ENCODE measurements at regions not wholly inside any gene's neighbourhood (a gene's known extent, or its start where the extent isn't known, plus 50 kb on each side); places are given as distances from the start of the nearest gene placed in this dataset.

DNA sequence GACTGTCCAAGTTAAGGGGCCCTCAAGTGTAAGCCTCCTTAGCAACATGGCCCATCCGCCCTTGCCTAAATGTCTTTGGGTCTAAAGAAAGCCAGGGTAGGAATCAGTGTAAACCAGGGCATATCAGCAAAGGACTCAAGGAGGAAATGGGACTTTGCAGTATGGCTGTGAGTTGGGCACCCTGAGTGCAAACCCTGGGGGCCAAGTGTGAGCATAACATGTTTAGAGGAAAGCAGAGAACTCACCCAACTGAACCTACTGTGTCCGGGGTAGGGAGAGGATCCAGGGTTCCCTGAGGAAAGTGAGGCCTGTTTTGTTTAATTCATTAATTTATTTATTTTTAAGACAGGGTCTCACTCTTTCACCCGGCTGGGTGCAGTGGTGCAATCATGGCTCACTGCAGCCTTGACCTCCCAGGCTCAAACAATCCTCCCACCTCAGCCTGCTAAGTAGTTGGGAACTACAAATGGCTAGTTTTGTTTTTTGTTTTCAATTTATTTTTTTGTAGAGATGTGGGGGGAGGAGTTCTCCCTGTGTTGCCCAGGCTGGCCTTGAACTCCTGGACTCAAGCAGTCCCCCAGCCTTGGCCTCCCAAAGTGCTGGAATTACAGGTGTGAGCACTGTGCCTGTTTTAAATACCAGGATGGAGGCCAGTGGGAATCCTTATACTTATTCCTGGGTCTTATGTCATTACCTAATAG is 51.0 kb upstream of the ACTR3 start:
- DNase-seq (ENCODE audit: low read depth, low spot score), result no peak
- no peak overlapping the region for H3K4me3 ChIP-seq (ENCODE audit: insufficient read length, low read depth)
- H3K27me3 ChIP-seq (ENCODE audit: insufficient read depth, insufficient read length), result no peaks in the 10 kb centered on the region
- H3K9me3 ChIP-seq (ENCODE audit: insufficient read depth, low read length), result no peaks in the 10 kb centered on the region
- no peak overlapping the region for H3K9ac ChIP-seq (ENCODE audit: insufficient read length, low read depth)
- no peak for TF ChIP-seq SUZ12 (IDR thresholded peaks at IDR 0.05; ENCODE audit: extremely low read depth, insufficient read depth, insufficient read length)
- TF ChIP-seq ZNF274 (IDR thresholded peaks at IDR 0.05; ENCODE audit: low read depth, low read length), result no peak
- no peak for TF ChIP-seq YY1 (IDR thresholded peaks at IDR 0.05; ENCODE audit: insufficient read depth, insufficient read length)
- H3K4me1 ChIP-seq (ENCODE audit: insufficient read depth, insufficient read length), result no peaks in the 10 kb centered on the region
- no peaks in the 10 kb centered on the region for H3K36me3 ChIP-seq (ENCODE audit: insufficient read depth, insufficient read length, low read length)

DNA sequence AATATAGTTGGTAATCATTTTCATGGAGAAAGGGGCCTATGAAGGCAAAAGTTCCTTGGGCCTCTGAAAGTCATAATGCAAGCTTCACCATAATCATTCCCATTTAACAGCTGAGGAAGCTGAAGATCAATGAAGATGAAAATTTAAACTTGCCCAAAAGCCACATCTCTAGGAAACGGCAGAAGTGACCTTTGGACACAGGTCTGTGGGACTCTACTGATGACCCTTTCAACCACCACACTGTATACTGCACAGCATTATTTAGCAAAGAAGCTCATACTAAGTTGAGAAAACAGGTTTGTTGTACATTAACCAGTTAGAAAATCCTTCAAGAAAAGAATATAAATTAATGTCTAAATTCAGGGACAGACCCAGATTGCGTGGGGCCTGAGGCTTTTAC is 51.6 kb upstream of the ACTR3 start:
- H3K4me1 ChIP-seq (ENCODE audit: insufficient read depth, insufficient read length), result no peaks in the 10 kb centered on the region
- no peaks in the 10 kb centered on the region for H3K9me3 ChIP-seq (ENCODE audit: insufficient read depth, low read length)
- H3K4me3 ChIP-seq (ENCODE audit: insufficient read length, low read depth), result no peak overlapping the region
- H3K27me3 ChIP-seq (ENCODE audit: insufficient read depth, insufficient read length), result no peaks in the 10 kb centered on the region
- no peaks in the 10 kb centered on the region for H3K36me3 ChIP-seq (ENCODE audit: insufficient read depth, insufficient read length, low read length)
- DNase-seq (ENCODE audit: low read depth, low spot score), result no peak
- no peak overlapping the region for H3K9ac ChIP-seq (ENCODE audit: insufficient read length, low read depth)
- no peak for TF ChIP-seq YY1 (IDR thresholded peaks at IDR 0.05; ENCODE audit: insufficient read depth, insufficient read length)
- TF ChIP-seq SUZ12 (IDR thresholded peaks at IDR 0.05; ENCODE audit: extremely low read depth, insufficient read depth, insufficient read length), result no peak
- TF ChIP-seq ZNF274 (IDR thresholded peaks at IDR 0.05; ENCODE audit: low read depth, low read length), result no peak

DNA sequence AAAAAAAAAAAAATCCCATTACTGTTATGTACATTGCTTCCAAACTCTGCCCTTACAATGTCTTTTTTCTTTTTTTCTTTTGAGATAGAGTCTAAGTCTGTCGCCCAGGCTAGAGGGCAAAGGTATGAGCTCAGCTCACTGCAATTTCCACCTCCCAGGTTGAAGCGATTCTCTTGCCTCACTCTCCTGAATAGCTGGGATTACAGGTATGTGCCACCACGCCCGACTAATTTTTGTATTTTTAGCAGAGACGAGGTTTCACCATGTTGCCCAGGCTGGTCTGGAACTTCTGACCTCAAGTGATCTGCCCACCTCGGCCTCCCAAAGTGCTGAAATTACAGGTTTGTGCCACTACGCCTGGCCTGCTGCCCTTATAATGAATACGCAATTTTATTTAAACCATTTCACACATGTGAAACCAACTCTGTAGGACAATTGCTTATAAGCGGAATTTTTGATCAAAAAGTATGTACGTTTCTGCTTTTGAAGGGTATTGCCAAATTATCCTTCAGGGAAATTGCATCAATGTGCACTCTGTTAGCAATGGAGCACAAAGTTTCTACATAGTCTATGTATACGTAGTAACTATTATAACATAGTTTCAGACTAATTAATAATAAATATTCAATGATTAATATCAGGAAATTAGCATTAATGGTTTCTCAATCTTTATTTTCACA is 55.7 kb upstream of the ACTR3 start:
- TF ChIP-seq YY1 (IDR thresholded peaks at IDR 0.05; ENCODE audit: insufficient read depth, insufficient read length) (no peak), SUZ12 (IDR thresholded peaks at IDR 0.05; ENCODE audit: extremely low read depth, insufficient read depth, insufficient read length) (no peak), ZNF274 (IDR thresholded peaks at IDR 0.05; ENCODE audit: low read depth, low read length) (no peak)
- Histone ChIP-seq H3K36me3 (ENCODE audit: insufficient read depth, insufficient read length, low read length) (no peaks in the 10 kb centered on the region), H3K4me3 (ENCODE audit: insufficient read length, low read depth) (no peak overlapping the region), H3K9me3 (ENCODE audit: insufficient read depth, low read length) (0 out of 2 replicates have a peak, but pooled peaks cover 1% of the 10 kb centered on the region), H3K4me1 (ENCODE audit: insufficient read depth, insufficient read length) (no peaks in the 10 kb centered on the region), H3K27me3 (ENCODE audit: insufficient read depth, insufficient read length) (no peaks in the 10 kb centered on the region), H3K9ac (ENCODE audit: insufficient read length, low read depth) (no peak overlapping the region)
- DNase-seq (ENCODE audit: low read depth, low spot score), result no peak

GRCh38 chr2:113832795-113833290 is 57.0 kb upstream of the ACTR3 start:
- Histone ChIP-seq H3K4me3 (ENCODE audit: insufficient read length, low read depth) (no peak overlapping the region), H3K27me3 (ENCODE audit: insufficient read depth, insufficient read length) (no peaks in the 10 kb centered on the region), H3K9ac (ENCODE audit: insufficient read length, low read depth) (no peak overlapping the region), H3K4me1 (ENCODE audit: insufficient read depth, insufficient read length) (no peaks in the 10 kb centered on the region), H3K36me3 (ENCODE audit: insufficient read depth, insufficient read length, low read length) (no peaks in the 10 kb centered on the region), H3K9me3 (ENCODE audit: insufficient read depth, low read length) (peaks cover 13% of the 10 kb centered on the region; the same call in 1 of the 2 replicates)
- TF ChIP-seq SUZ12 (IDR thresholded peaks at IDR 0.05; ENCODE audit: extremely low read depth, insufficient read depth, insufficient read length) (no peak), ZNF274 (IDR thresholded peaks at IDR 0.05; ENCODE audit: low read depth, low read length) (no peak), YY1 (IDR thresholded peaks at IDR 0.05; ENCODE audit: insufficient read depth, insufficient read length) (no peak)
- DNase-seq (ENCODE audit: low read depth, low spot score), result no peak

DNA sequence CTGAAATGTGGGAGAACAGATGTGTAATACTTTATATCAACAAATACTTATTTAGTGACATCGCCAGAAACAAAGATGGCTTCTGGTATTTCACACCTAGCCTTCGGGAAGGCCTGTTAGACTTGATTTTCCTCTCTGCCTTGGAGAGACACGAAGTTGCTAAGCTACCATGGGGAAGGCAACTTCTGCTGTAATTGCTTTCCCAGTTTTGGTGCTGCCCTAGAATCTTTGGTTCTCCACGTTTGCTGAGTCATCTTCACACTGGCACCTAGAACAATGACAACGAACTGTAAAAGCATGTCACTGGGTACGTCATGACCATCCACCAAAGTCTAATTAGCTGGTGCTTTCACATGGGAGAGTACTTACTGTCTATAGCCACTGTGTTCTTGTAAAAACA is 58.7 kb upstream of the ACTR3 start:
- Histone ChIP-seq H3K9ac (ENCODE audit: insufficient read length, low read depth) (no peak overlapping the region), H3K4me1 (ENCODE audit: insufficient read depth, insufficient read length) (no peaks in the 10 kb centered on the region), H3K36me3 (ENCODE audit: insufficient read depth, insufficient read length, low read length) (no peaks in the 10 kb centered on the region), H3K27me3 (ENCODE audit: insufficient read depth, insufficient read length) (no peaks in the 10 kb centered on the region), H3K4me3 (ENCODE audit: insufficient read length, low read depth) (no peak overlapping the region), H3K9me3 (ENCODE audit: insufficient read depth, low read length) (peaks cover 13% of the 10 kb centered on the region; the same call in 1 of the 2 replicates)
- TF ChIP-seq SUZ12 (IDR thresholded peaks at IDR 0.05; ENCODE audit: extremely low read depth, insufficient read depth, insufficient read length) (no peak), YY1 (IDR thresholded peaks at IDR 0.05; ENCODE audit: insufficient read depth, insufficient read length) (no peak)
- DNase-seq (ENCODE audit: low read depth, low spot score), result no peak

DNA sequence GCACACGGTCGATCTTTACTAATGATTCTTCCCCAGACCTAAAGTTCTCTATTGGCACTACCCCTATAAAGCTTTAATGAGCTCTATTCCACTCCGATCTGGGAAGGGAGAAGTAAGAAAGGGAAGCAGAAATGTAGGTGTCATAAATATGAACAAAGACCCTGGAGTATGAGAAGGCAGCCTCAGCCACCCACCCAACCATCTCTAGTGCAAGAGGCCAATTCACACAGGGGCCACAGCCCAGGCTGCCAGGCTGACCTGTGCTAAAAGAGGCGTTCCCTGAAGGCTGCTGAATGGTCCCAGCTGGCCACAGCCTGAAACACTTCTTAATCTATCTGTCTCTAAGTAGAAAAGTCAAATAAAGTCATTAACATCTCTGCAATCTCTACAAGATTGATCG is 60.1 kb upstream of the ACTR3 start:
- Histone ChIP-seq H3K4me3 (ENCODE audit: insufficient read length, low read depth) (no peak overlapping the region), H3K9ac (ENCODE audit: insufficient read length, low read depth) (no peak overlapping the region), H3K4me1 (ENCODE audit: insufficient read depth, insufficient read length) (no peaks in the 10 kb centered on the region), H3K36me3 (ENCODE audit: insufficient read depth, insufficient read length, low read length) (no peaks in the 10 kb centered on the region), H3K27me3 (ENCODE audit: insufficient read depth, insufficient read length) (no peaks in the 10 kb centered on the region), H3K9me3 (ENCODE audit: insufficient read depth, low read length) (peaks cover 13% of the 10 kb centered on the region; the same call in 1 of the 2 replicates)
- TF ChIP-seq YY1 (IDR thresholded peaks at IDR 0.05; ENCODE audit: insufficient read depth, insufficient read length) (no peak), SUZ12 (IDR thresholded peaks at IDR 0.05; ENCODE audit: extremely low read depth, insufficient read depth, insufficient read length) (no peak), ZNF274 (IDR thresholded peaks at IDR 0.05; ENCODE audit: low read depth, low read length) (no peak)
- DNase-seq (ENCODE audit: low read depth, low spot score), result no peak

GRCh38 chr2:113829270-113829669 is 60.6 kb upstream of the ACTR3 start:
- DNase-seq (ENCODE audit: low read depth, low spot score), result no peak
- Histone ChIP-seq H3K4me1 (ENCODE audit: insufficient read depth, insufficient read length) (no peaks in the 10 kb centered on the region), H3K9ac (ENCODE audit: insufficient read length, low read depth) (no peak overlapping the region), H3K36me3 (ENCODE audit: insufficient read depth, insufficient read length, low read length) (no peaks in the 10 kb centered on the region), H3K4me3 (ENCODE audit: insufficient read length, low read depth) (no peak overlapping the region), H3K27me3 (ENCODE audit: insufficient read depth, insufficient read length) (no peaks in the 10 kb centered on the region), H3K9me3 (ENCODE audit: insufficient read depth, low read length) (peaks cover 13% of the 10 kb centered on the region; the same call in 1 of the 2 replicates)
- no peak for TF ChIP-seq SUZ12 (IDR thresholded peaks at IDR 0.05; ENCODE audit: extremely low read depth, insufficient read depth, insufficient read length)
- TF ChIP-seq ZNF274 (IDR thresholded peaks at IDR 0.05; ENCODE audit: low read depth, low read length), result no peak
- TF ChIP-seq YY1 (IDR thresholded peaks at IDR 0.05; ENCODE audit: insufficient read depth, insufficient read length), result no peak

Measured in NT2/D1 (cell line).